PC-9 (cell line): ENCODE measurements at regions not wholly inside any gene's neighbourhood (a gene's known extent, or its start where the extent isn't known, plus 50 kb on each side); places are given as distances from the start of the nearest gene placed in this dataset.

Experiments
- BruUV-seq: library from RNA; stranded (reverse); fragments of 400-500 nt; replicated peaks from 2 replicates; lab custom pipeline; 2021; lab: Mats Ljungman, UMichigan
- CTCF ChIA-PET: fragments of 300-600 bp; sonication (Branson Sonifier 250); formaldehyde crosslinking; loops from one replicate; lab custom pipeline; 2022; ENCODE audit warnings: antibody characterized with exemption; lab: Charles Lee
- POLR2A ChIA-PET: fragments of 300-600 bp; sonication (Branson Sonifier 250); formaldehyde crosslinking; loops from one replicate; lab custom pipeline; 2022; ENCODE audit warnings: antibody characterized with exemption; ENCODE audit not compliant: unreplicated experiment; lab: Charles Lee
- DNase-seq, 2 experiments: peaks; one replicate each; pipeline versions ENCODE4 v3.0.0 to v3.0.0-alpha.2; 2015 to 2022; ENCODE audit warnings: mixed read lengths in 1 of 2
- H2AFZ ChIP-seq: fragments of 200-600 bp; sonication (generic); 2 replicates; pipeline ENCODE4 v1.8.1; 2017; ENCODE audit warnings: antibody characterized with exemption
- H3F3A ChIP-seq: fragments of 200-600 bp; sonication (generic); 2 replicates; pipeline ENCODE4 v1.8.1; 2017; ENCODE audit warnings: antibody characterized with exemption, mild to moderate bottlenecking, low read depth; ENCODE audit not compliant: insufficient read depth
- H3K27ac ChIP-seq: fragments of 200-600 bp; sonication (generic); 2 replicates; pipeline ENCODE4 v1.6.1; 2016; ENCODE audit warnings: mixed run types
- H3K27me3 ChIP-seq: fragments of 200-600 bp; sonication (generic); 2 replicates; pipeline ENCODE4 v1.6.1; 2016; ENCODE audit warnings: low read depth, mixed run types; ENCODE audit not compliant: insufficient read depth
- H3K36me3 ChIP-seq: fragments of 200-600 bp; sonication (generic); 2 replicates; pipeline ENCODE4 v1.6.1; 2016; ENCODE audit warnings: low read depth, mixed run types
- H3K4me1 ChIP-seq: fragments of 200-600 bp; sonication (generic); replicated peaks from 2 replicates; pipeline ENCODE4 v1.6.1; 2016; ENCODE audit warnings: mixed run types; ENCODE audit not compliant: insufficient read depth
- H3K4me2 ChIP-seq: fragments of 200-600 bp; sonication (generic); 2 replicates; pipeline ENCODE4 v1.6.1; 2017; ENCODE audit warnings: mixed run types
- H3K4me3 ChIP-seq: fragments of 200-600 bp; sonication (generic); 2 replicates; pipeline ENCODE4 v1.6.1; 2016; ENCODE audit warnings: mixed run types
- H3K79me2 ChIP-seq: fragments of 200-600 bp; sonication (generic); 2 replicates; pipeline ENCODE4 v1.6.1; 2017; ENCODE audit warnings: low read depth, mixed run types
- H3K9me2 ChIP-seq: fragments of 200-600 bp; sonication (generic); 2 replicates; pipeline ENCODE4 v1.8.1; 2017; ENCODE audit warnings: mild to moderate bottlenecking; ENCODE audit not compliant: insufficient read depth
- H3K9me3 ChIP-seq: fragments of 200-600 bp; sonication (generic); 2 replicates; pipeline ENCODE4 v1.8.1; 2016; ENCODE audit warnings: low read depth; ENCODE audit not compliant: insufficient read depth
- H4K20me1 ChIP-seq: fragments of 200-600 bp; sonication (generic); 2 replicates; pipeline ENCODE4 v1.8.1; 2017; ENCODE audit not compliant: insufficient read depth
- CTCF ChIP-seq: fragments of 200-600 bp; sonication (generic); conservative IDR thresholded peaks from 2 replicates; pipeline ENCODE4 v1.6.1; 2017; ENCODE audit warnings: mixed run types, antibody characterized with exemption, mild to moderate bottlenecking, moderate library complexity
- EZH2 ChIP-seq: fragments of 200-600 bp; sonication (generic); IDR thresholded peaks from 2 replicates; pipeline ENCODE4 v1.8.0; 2017; ENCODE audit warnings: antibody characterized with exemption, low read depth
- intact Hi-C: fragments of 100-400 bp; cut with micrococcal nuclease; formaldehyde crosslinking; loops from one replicate; pipeline ENCODE4 v1.10.0; 2022; ENCODE audit not compliant: unreplicated experiment

GRCh38 chr10:16231176-16231575 lies 205.6 kb upstream of the PTER start:
- no peaks in the 10 kb centered on the region for H3K9me3 ChIP-seq
- H3K27me3 ChIP-seq = peaks cover 24% of the 10 kb centered on the region
- no peaks in the 10 kb centered on the region for H3K36me3 ChIP-seq
- TF ChIP-seq CTCF (no peak), EZH2 (no peak)
- POLR2A ChIA-PET = no interaction called here
- no peaks in the 10 kb centered on the region for H3K4me1 ChIP-seq
- CTCF ChIA-PET = no interaction called here
- no TSS peak for BruUV-seq
- no peak for DNase-seq
- no peaks in the 10 kb centered on the region for H4K20me1 ChIP-seq
- H3F3A ChIP-seq = no peaks in the 10 kb centered on the region
- H3K4me3 ChIP-seq = no peak overlapping the region
- intact Hi-C loops = no loop called here
- no peak overlapping the region for H2AFZ ChIP-seq
- H3K4me2 ChIP-seq = no peak overlapping the region
- H3K27ac ChIP-seq = no peak overlapping the region
- H3K9me2 ChIP-seq = no peaks in the 10 kb centered on the region
- no peaks in the 10 kb centered on the region for H3K79me2 ChIP-seq

GRCh38 chr10:16231734-16232435 lies 204.9 kb upstream of the PTER start:
- Histone ChIP-seq H3K27me3 (peaks cover 24% of the 10 kb centered on the region), H3K4me2 (no peak overlapping the region), H3F3A (no peaks in the 10 kb centered on the region), H3K27ac (no peak overlapping the region), H3K4me3 (no peak overlapping the region), H3K79me2 (no peaks in the 10 kb centered on the region), H4K20me1 (no peaks in the 10 kb centered on the region), H2AFZ (no peak overlapping the region), H3K9me3 (no peaks in the 10 kb centered on the region), H3K36me3 (no peaks in the 10 kb centered on the region), H3K9me2 (no peaks in the 10 kb centered on the region), H3K4me1 (no peaks in the 10 kb centered on the region)
- intact Hi-C loops = no loop called here
- CTCF ChIA-PET = no interaction called here
- TF ChIP-seq CTCF (no peak), EZH2 (no peak)
- POLR2A ChIA-PET = no interaction called here
- no peak for DNase-seq
- BruUV-seq = no TSS peak

- Histone ChIP-seq H3K9me3 (no peaks in the 10 kb centered on the region), H3K27ac (no peak overlapping the region), H2AFZ (no peak overlapping the region), H3K36me3 (no peaks in the 10 kb centered on the region), H3K4me3 (no peak overlapping the region), H3F3A (no peaks in the 10 kb centered on the region), H3K9me2 (no peaks in the 10 kb centered on the region), H3K4me1 (no peaks in the 10 kb centered on the region), H4K20me1 (no peaks in the 10 kb centered on the region), H3K27me3 (peaks cover 24% of the 10 kb centered on the region), H3K4me2 (no peak overlapping the region), H3K79me2 (no peaks in the 10 kb centered on the region)
- no peak for DNase-seq
- TF ChIP-seq EZH2 (no peak), CTCF (no peak)
- CTCF ChIA-PET = no interaction called here
- intact Hi-C loops = no loop called here
- no TSS peak for BruUV-seq
- POLR2A ChIA-PET = no interaction called here
Measured at GRCh38 chr10:16232441-16232840, 204.4 kb upstream of the PTER start.
